Fibroblast of villous mesenchyme (primary cell): ENCODE measurements at regions not wholly inside any gene's neighbourhood (a gene's known extent, or its start where the extent isn't known, plus 50 kb on each side); places are given as distances from the start of the nearest gene placed in this dataset. TPM values are rescaled to one million over a fixed set of nuclear protein-coding genes. Genes with fewer than 3 reads are reported as not detected.

Source experiments
- DNase-seq: peaks from one replicate; pipeline ENCODE4 v3.0.0-alpha.2; 2010; ENCODE audit warnings: low read depth
- H3K4me3 ChIP-seq: 2 replicates; pipeline ENCODE4 v1.5.1; 2011; ENCODE audit warnings: low read depth, mild to moderate bottlenecking, low read length
- CTCF ChIP-seq: IDR thresholded peaks from 2 replicates; pipeline ENCODE4 v1.5.1; 2012; ENCODE audit warnings: low read depth, mild to moderate bottlenecking, low read length; ENCODE audit not compliant: insufficient read depth
- small RNA-seq: library from RNA; depleted of rRNA; stranded (forward); fragments of <200 nt; gene quantifications from one replicate; pipeline ENCODE3, GENCODE V24; 2012

GRCh38 chr1:29382851-29383745 lies 146.8 kb downstream of the PTPRU start:
- TF ChIP-seq CTCF, result no peak
- DNase-seq, result no peak
- no peak overlapping the region for H3K4me3 ChIP-seq

DNA sequence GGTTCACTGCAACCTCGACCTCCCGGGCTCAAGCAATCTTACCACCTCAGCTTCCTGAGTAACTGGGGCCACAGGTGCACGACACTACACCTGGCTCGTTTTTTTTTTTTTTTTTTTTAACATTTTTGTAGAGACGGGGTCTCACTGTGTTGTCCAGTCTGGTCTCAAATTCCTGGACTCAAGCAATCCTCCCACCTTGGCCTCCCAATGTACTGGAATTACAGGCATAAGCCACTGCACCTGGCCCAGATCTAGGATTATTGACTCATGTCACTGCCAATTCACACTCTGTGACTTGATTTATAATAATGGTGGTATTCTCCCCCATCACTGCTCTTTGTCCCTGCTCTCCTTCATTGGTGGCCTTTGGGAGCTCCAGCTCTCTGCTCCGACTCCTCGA lies 145.1 kb downstream of the PTPRU start:
- no peak for TF ChIP-seq CTCF
- no peak overlapping the region for H3K4me3 ChIP-seq
- no peak for DNase-seq

- no peak for DNase-seq
- TF ChIP-seq CTCF, result no peak
- no peak overlapping the region for H3K4me3 ChIP-seq
Observed at GRCh38 chr1:29380532-29380931, 144.2 kb downstream of the PTPRU start.

DNA sequence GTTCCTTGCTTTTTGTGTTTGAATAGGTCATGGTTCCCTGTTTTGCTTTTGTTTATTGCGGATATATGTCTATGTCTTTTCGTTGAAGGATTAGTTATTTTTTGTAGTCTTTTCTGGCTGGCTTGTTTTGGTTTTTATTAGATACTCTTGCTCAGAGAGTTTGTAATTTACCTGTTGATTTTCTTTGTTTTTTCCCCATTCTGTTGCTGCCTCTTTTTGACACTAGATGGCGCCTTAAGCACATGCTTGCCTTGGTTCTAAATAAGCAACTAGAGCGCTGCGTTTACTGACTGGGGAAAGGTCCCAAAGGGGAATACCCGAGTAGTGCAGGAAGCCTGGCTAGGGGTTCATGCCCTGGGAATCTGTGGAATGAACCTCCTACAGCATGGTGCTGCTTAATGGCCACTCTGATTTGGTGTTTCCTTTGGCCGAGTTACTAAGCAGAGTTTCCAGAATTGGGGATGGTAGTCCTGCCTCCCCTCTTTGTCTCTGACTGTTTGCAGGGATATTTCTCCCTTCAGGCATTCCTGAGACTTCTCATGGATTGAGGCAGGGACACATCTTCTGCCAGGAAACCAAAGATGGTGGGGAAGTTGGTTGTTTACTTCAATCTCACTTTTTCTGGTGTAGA lies 143.2 kb downstream of the PTPRU start:
- TF ChIP-seq CTCF, result peak; percentile 64
- DNase-seq, result peak; percentile 38
- H3K4me3 ChIP-seq, result no peak overlapping the region

Small RNA genes in the stretch of these regions (small RNA-seq; reads per million reads assigned to genes)
- not detected for gene AL021921.1
